HG03108 (cell line): ENCODE measurements at regions not wholly inside any gene's neighbourhood (a gene's known extent, or its start where the extent isn't known, plus 50 kb on each side); places are given as distances from the start of the nearest gene placed in this dataset.
A peak's percentile ranks its signal among the peaks of the same experiment; 100 is the strongest.

ENCODE experiments used
- ATAC-seq: cut with Tn5 transposase; IDR thresholded peaks from one replicate; pipeline ENCODE4 v1.9.1; 2021; ENCODE audit warnings: moderate library complexity; ENCODE audit not compliant: unreplicated experiment

DNA sequence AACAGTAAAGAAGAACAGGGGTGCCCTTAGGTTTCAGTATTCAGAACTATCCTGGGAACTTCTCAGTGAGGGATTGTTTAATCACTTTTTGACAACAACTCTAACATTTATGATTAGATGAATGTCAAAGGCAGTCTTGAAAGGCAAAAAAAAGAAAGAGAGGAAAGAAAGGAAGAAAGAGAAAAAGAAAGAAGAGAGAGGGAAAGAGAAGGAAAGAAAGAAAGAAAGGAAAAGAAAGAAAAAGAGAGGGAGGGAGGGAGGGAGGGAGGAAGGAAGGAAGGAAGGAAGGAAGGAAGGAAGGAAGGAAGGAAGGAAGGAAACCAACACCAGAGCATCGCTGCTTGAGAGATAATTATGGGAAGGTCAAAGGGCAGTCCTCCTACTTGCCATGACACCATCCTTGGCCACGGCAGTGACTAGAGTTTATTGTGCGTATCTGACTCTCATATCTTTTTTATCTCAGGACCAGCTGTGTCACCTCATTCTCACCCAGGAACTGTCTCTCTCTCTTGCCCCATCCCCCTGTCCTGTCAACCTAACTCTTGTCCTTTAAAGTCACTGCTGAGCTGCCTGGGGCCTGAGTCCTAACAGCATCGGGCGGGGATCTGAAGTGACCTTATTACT, 96.8 kb upstream of the ATXN1 start:
- ATAC-seq: no peak

DNA sequence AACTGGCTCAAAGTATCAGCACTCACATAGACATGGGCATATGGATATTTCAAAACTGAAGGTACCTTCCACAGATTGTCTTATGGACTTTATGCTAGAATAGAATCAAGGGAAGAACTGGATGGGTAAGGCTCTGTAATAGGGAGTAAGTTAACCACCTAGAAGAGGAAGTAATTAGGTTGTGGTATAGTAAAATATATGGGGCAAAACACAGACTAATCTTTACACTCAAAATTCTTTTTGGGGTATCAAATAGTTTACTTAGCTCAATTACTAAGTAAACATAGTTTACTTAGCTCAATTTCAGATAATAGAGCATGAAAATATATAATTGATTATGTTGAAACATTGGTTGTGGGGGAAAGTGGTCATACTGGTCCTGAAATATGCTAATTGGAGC, 94.2 kb upstream of the ATXN1 start:
- ATAC-seq: peak; percentile 44

DNA sequence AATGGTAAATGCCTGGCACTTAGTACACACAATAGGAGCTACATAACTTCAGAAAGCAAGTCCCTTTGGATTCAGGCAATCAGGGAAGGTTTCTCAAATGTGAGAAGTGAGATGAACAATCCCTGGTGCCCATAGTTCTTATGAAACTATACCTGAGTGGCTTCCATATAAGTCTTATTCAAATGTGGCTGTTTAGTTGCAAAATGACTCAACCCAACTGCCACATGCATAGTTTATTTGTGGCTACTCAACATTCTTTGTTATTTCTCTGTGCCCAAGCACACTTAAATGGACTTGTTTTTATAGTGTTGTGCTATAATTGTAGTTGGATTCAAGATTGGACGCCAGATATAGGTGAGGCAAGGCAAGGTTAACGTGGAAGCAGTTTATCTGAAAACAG, 93.7 kb upstream of the ATXN1 start:
- peak; percentile 77 for ATAC-seq

- no peak for ATAC-seq
Measured at GRCh38 chr6:16852671-16853070, 91.4 kb upstream of the ATXN1 start.

DNA sequence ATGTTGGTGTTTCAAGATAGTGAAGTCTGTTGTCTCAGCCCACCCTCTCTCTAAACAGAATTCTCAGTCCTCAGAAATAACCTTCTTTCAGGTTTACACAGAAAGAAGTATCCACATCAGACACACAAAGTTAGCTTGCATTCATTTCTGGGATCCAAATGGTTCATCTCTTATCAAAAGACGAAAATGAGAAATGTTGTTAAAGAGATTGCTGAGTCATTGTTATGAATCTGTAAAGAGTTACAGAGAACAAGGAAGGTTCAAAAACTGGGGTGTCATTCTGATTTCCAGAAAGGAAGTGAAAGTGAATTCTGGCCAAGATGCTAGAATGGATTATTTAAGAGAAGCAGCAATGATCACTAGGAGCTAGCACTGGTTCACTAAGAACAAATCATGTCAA, 90.5 kb upstream of the ATXN1 start:
- no peak for ATAC-seq

- no peak for ATAC-seq
Measured at GRCh38 chr6:16851044-16851540, 89.8 kb upstream of the ATXN1 start.

GRCh38 chr6:16850681-16851026, 89.4 kb upstream of the ATXN1 start:
- ATAC-seq: no peak

GRCh38 chr6:16849988-16850680, 88.9 kb upstream of the ATXN1 start:
- no peak for ATAC-seq

- no peak for ATAC-seq
Measured at GRCh38 chr6:16849280-16849987, 88.2 kb upstream of the ATXN1 start.

GRCh38 chr6:16846399-16846778, 85.1 kb upstream of the ATXN1 start:
- no peak for ATAC-seq

- ATAC-seq: no peak
Measured at GRCh38 chr6:16844183-16844582, 82.9 kb upstream of the ATXN1 start.

DNA sequence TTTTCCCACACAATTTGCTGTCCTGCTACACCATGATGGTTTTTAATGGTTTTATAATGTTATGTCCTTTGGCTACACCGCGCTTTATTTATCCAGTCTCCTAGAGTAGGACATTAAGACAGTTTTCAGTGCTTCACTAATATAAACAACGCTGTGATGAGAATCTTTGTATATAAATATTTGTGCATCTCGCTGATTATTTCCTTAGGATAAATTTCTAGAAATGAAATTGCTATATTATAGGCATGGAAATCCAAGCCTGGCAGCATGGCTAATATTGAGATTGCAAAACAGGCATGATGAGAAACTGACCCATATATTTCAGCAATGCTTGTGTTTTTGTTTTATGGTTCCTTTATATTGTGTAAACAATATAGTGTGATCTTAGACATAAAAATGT, 81.4 kb upstream of the ATXN1 start:
- no peak for ATAC-seq

GRCh38 chr6:16841241-16841640, 80.0 kb upstream of the ATXN1 start:
- no peak for ATAC-seq

- ATAC-seq: no peak
Measured at GRCh38 chr6:16840725-16841124, 79.5 kb upstream of the ATXN1 start.

- ATAC-seq: no peak
Measured at GRCh38 chr6:16840291-16840690, 79.0 kb upstream of the ATXN1 start.

GRCh38 chr6:16839631-16840179, 78.4 kb upstream of the ATXN1 start:
- ATAC-seq: no peak

DNA sequence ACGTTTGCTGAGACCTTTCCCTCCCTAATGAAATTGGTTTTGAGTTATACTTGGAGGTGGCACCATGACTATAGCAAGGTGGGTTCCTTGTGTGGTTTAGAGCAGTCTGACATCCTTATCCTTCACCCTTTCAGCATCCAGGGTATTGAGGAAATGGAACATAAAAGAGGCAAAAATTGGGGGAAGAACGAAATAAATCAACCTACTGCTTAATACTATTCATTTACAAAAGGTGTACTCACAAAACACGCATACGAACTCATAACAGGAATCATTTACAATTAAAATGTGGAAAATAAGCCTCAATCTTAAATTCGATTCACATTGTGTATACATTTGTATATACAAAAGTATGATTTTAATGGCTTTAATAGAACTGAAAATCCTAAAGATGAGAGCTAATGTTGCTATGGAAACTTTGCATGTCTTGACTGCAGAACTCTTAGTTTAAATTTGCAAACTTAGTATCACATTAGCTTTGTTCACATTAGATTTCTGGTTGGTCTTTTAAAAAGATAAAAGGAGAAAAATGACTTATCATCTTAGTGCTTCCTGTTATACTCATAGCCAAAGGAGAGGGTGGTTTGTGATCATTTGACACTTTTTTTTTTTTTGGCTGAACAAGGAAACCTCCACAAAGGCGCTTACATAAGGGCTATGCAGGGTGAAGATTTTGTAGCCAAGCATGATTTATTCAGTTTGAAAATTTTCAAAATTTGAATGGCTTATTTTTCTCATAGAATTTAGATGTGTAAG, 76.1 kb upstream of the ATXN1 start:
- no peak for ATAC-seq

DNA sequence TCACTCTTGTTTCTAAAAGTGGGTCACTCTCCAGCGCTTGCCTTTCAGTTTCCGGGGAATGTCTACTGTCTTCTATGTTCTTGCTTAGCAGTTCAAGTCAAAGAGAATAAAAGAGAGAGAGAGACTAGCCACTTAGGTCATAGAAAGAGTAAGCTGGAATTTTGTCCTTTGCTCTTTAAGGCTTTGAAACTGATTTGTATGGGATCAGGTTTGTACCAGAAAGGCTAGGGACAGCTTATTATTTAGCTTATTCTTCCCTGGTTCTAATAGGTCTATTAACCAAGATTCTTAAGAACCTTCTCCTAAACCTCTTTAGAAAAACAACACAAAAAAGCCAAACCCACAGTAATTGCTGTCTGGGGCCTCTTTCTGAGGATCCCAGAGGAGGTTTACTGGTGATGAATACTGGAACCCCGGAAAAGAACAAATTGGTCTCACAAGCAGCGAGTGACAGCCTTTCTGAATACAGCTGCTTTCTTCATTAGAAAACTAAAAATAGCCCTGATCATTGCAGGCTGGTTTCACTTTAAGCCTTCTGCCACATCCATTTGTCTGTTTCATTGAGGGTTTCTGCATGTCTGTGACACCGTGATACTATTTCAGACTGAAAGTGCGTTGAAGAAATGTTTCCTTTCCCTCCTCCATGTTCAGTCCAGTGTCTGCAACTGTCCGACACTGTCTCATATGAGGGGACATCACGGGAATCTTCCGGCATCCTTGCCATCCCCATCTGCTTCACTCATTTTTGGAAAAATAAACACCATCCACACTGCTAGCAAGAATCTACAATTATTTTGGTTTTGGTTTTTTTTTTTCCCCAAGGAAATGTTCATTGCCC, 75.1 kb upstream of the ATXN1 start:
- peak; percentile 80 for ATAC-seq

- no peak for ATAC-seq
Measured at GRCh38 chr6:16834242-16834641, 73.0 kb upstream of the ATXN1 start.

- ATAC-seq: no peak
Measured at GRCh38 chr6:16832721-16833120, 71.5 kb upstream of the ATXN1 start.
